OCI-LY1 (cell line): ENCODE measurements at regions not wholly inside any gene's neighbourhood (a gene's known extent, or its start where the extent isn't known, plus 50 kb on each side); places are given as distances from the start of the nearest gene placed in this dataset.

ENCODE experiments used
- H2AFZ ChIP-seq: fragments of 200-600 bp; sonication (generic), shearing (Covaris generic); 2 replicates; pipeline ENCODE4 v1.6.0; 2014; ENCODE audit warnings: antibody characterized with exemption, mild to moderate bottlenecking, low read length
- H3F3A ChIP-seq: fragments of 200-600 bp; sonication (generic), shearing (Covaris generic); 2 replicates; pipeline ENCODE4 v1.6.0; 2014; ENCODE audit warnings: mild to moderate bottlenecking, antibody characterized with exemption, low read length, moderate library complexity; ENCODE audit not compliant: insufficient read depth
- H3K27ac ChIP-seq: fragments of 200-600 bp; sonication (generic); 2 replicates; pipeline ENCODE4 v1.5.1; 2014; ENCODE audit warnings: low read length, mixed run types, mild to moderate bottlenecking, low read depth; ENCODE audit not compliant: poor library complexity, severe bottlenecking
- H3K27me3 ChIP-seq: fragments of 200-600 bp; sonication (generic); 2 replicates; pipeline ENCODE4 v1.6.0; 2014; ENCODE audit warnings: antibody characterized with exemption, mild to moderate bottlenecking, low read length, moderate library complexity; ENCODE audit not compliant: insufficient read depth
- H3K36me3 ChIP-seq: fragments of 200-600 bp; sonication (generic); 2 replicates; pipeline ENCODE4 v1.6.1; 2014; ENCODE audit warnings: mild to moderate bottlenecking, antibody characterized with exemption, low read length, moderate library complexity, mixed read lengths; ENCODE audit not compliant: insufficient read depth
- H3K4me1 ChIP-seq: fragments of 200-600 bp; sonication (generic); 2 replicates; pipeline ENCODE4 v1.5.1; 2014; ENCODE audit warnings: mild to moderate bottlenecking, low read length, moderate library complexity; ENCODE audit not compliant: insufficient read depth, severe bottlenecking
- H3K4me2 ChIP-seq: fragments of 200-600 bp; sonication (generic), shearing (Covaris generic); 2 replicates; pipeline ENCODE4 v1.6.1; 2014; ENCODE audit warnings: low read length
- H3K4me3 ChIP-seq: fragments of 200-600 bp; sonication (generic); 2 replicates; pipeline ENCODE4 v1.5.1; 2014; ENCODE audit warnings: low read length, low read depth, mild to moderate bottlenecking, mixed read lengths; ENCODE audit not compliant: poor library complexity, severe bottlenecking
- H3K79me2 ChIP-seq: fragments of 200-600 bp; shearing (Covaris generic); 2 replicates; pipeline ENCODE4 v1.6.1; 2016; ENCODE audit warnings: mixed run types, low read length, mixed read lengths; ENCODE audit not compliant: insufficient read depth
- H3K9ac ChIP-seq: fragments of 200-600 bp; sonication (generic), shearing (Covaris generic); 2 replicates; pipeline ENCODE4 v1.6.1; 2014; ENCODE audit warnings: mild to moderate bottlenecking, low read length, mixed read lengths
- H3K9me2 ChIP-seq: fragments of 200-600 bp; sonication (generic), shearing (Covaris generic); 2 replicates; pipeline ENCODE4 v1.6.1; 2014; ENCODE audit warnings: low read depth, mild to moderate bottlenecking, low read length, mixed read lengths
- H3K9me3 ChIP-seq: fragments of 200-600 bp; shearing (Covaris generic); 2 replicates; pipeline ENCODE4 v1.6.1; 2014; ENCODE audit warnings: low read length, mixed read lengths
- H4K20me1 ChIP-seq: fragments of 200-600 bp; sonication (generic), shearing (Covaris generic); 2 replicates; pipeline ENCODE4 v1.6.0; 2016; ENCODE audit warnings: mild to moderate bottlenecking, low read length; ENCODE audit not compliant: insufficient read depth
- EZH2 ChIP-seq: fragments of 200-600 bp; sonication (generic), shearing (Covaris generic); IDR thresholded peaks from 2 replicates; pipeline ENCODE4 v1.8.0; 2017; ENCODE audit warnings: borderline replicate concordance, mixed run types, mild to moderate bottlenecking, antibody characterized with exemption, low read length, moderate library complexity, mixed read lengths
- TF ChIP-seq, protein P1 (sequence below): fragments of 200-600 bp; sonication (generic), shearing (Covaris generic); IDR thresholded peaks from 2 replicates; pipeline ENCODE4 v1.5.1; 2017; ENCODE audit warnings: mild to moderate bottlenecking, antibody characterized with exemption, low read length, moderate library complexity, mixed read lengths

DNA sequence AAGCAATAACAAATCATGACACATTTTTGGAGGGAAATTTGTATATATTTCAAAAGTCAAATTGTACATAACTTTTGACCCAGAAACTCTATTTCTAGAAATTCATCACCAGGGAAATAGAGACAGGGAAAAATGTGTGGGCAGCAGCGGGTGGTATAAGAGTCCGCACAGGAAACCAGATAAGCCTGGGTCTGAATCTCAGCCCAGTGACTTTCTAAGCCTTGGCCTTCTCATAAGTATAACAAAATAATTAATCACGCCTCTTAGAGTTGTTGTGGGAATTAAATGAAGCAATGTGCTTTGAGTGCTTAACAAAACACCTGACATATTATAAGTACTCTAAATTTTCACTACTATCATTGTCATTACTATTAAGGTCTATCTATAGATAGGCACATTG lies 149.2 kb upstream of the DAP start:
- H3K9ac ChIP-seq = no peak overlapping the region
- no peaks in the 10 kb centered on the region for H3K36me3 ChIP-seq
- TF ChIP-seq, protein P1, sequence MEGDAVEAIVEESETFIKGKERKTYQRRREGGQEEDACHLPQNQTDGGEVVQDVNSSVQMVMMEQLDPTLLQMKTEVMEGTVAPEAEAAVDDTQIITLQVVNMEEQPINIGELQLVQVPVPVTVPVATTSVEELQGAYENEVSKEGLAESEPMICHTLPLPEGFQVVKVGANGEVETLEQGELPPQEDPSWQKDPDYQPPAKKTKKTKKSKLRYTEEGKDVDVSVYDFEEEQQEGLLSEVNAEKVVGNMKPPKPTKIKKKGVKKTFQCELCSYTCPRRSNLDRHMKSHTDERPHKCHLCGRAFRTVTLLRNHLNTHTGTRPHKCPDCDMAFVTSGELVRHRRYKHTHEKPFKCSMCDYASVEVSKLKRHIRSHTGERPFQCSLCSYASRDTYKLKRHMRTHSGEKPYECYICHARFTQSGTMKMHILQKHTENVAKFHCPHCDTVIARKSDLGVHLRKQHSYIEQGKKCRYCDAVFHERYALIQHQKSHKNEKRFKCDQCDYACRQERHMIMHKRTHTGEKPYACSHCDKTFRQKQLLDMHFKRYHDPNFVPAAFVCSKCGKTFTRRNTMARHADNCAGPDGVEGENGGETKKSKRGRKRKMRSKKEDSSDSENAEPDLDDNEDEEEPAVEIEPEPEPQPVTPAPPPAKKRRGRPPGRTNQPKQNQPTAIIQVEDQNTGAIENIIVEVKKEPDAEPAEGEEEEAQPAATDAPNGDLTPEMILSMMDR = no peak
- TF ChIP-seq EZH2 = no peak
- no peak overlapping the region for H2AFZ ChIP-seq
- no peaks in the 10 kb centered on the region for H3F3A ChIP-seq
- H3K9me2 ChIP-seq = no peaks in the 10 kb centered on the region
- H3K27me3 ChIP-seq = no peaks in the 10 kb centered on the region
- no peaks in the 10 kb centered on the region for H3K4me1 ChIP-seq
- H3K9me3 ChIP-seq = no peaks in the 10 kb centered on the region
- no peak overlapping the region for H3K27ac ChIP-seq
- no peak overlapping the region for H3K4me3 ChIP-seq
- H3K4me2 ChIP-seq = no peak overlapping the region
- H4K20me1 ChIP-seq = no peaks in the 10 kb centered on the region
- no peaks in the 10 kb centered on the region for H3K79me2 ChIP-seq

GRCh38 chr5:10904862-10905432 lies 143.9 kb upstream of the DAP start:
- no peaks in the 10 kb centered on the region for H4K20me1 ChIP-seq
- H2AFZ ChIP-seq = no peak overlapping the region
- H3K27ac ChIP-seq = no peak overlapping the region
- no peaks in the 10 kb centered on the region for H3K4me1 ChIP-seq
- H3K79me2 ChIP-seq = no peaks in the 10 kb centered on the region
- H3K9me2 ChIP-seq = no peaks in the 10 kb centered on the region
- H3K9ac ChIP-seq = no peak overlapping the region
- no peak overlapping the region for H3K4me2 ChIP-seq
- H3K9me3 ChIP-seq = no peaks in the 10 kb centered on the region
- H3K27me3 ChIP-seq = no peaks in the 10 kb centered on the region
- H3K36me3 ChIP-seq = no peaks in the 10 kb centered on the region
- no peaks in the 10 kb centered on the region for H3F3A ChIP-seq
- no peak overlapping the region for H3K4me3 ChIP-seq
- TF ChIP-seq, protein P1 = no peak
- TF ChIP-seq EZH2 = no peak

- Histone ChIP-seq H3F3A (no peaks in the 10 kb centered on the region), H3K4me3 (no peak overlapping the region), H3K27ac (no peak overlapping the region), H3K4me2 (no peak overlapping the region), H2AFZ (no peak overlapping the region), H3K9ac (no peak overlapping the region), H3K9me2 (no peaks in the 10 kb centered on the region), H3K79me2 (no peaks in the 10 kb centered on the region), H3K9me3 (no peaks in the 10 kb centered on the region), H3K36me3 (no peaks in the 10 kb centered on the region), H3K4me1 (no peaks in the 10 kb centered on the region), H4K20me1 (no peaks in the 10 kb centered on the region), H3K27me3 (no peaks in the 10 kb centered on the region)
- no peak for TF ChIP-seq EZH2
- TF ChIP-seq, protein P1 = no peak
Measured at GRCh38 chr5:10903786-10904560, 142.9 kb upstream of the DAP start.
